RCC 7860 (cell line): ENCODE measurements at regions not wholly inside any gene's neighbourhood (a gene's known extent, or its start where the extent isn't known, plus 50 kb on each side); places are given as distances from the start of the nearest gene placed in this dataset.

Experiments
- DNase-seq: peaks from one replicate; pipeline ENCODE4 v3.0.0-alpha.2; 2015; ENCODE audit warnings: low spot score
- FAIRE-seq: peaks from 2 replicates; lab custom pipeline; 2012; peaks lifted over from hg19 to GRCh38; lab: Jason Lieb, UNC

- DNase-seq (no peak), FAIRE-seq (no peak)
Observed at GRCh38 chr13:33369073-33369472, 83.5 kb upstream of the STARD13 start.

- FAIRE-seq (no peak), DNase-seq (no peak)
Observed at GRCh38 chr13:33372251-33372919, 86.8 kb upstream of the STARD13 start.

- FAIRE-seq: no peak
- no peak for DNase-seq
Observed at GRCh38 chr13:33373624-33374023, 88.1 kb upstream of the STARD13 start.

DNA sequence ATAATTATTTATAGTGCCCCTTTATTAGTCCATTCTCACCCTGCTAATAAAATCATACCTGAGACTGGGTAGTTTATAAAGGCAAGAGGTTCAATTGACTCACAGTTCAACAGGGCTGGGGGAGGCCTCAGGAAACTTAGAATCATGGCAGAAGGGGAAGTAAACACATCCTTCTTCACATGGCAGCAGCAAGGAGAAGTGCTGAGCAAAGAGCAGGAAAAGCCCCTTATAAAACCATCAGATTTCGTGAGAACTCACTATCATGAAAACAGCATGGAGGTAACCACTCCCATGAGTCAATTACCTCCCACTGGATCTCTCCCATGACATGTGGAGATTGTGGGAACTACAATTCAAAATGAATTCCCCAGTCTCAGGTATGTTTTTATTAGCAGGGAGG is 89.9 kb upstream of the STARD13 start:
- DNase-seq (no peak), FAIRE-seq (no peak)

GRCh38 chr13:33376212-33376611 is 90.7 kb upstream of the STARD13 start:
- no peak for DNase-seq
- no peak for FAIRE-seq

- FAIRE-seq (no peak), DNase-seq (no peak)
Observed at GRCh38 chr13:33377411-33377810, 91.9 kb upstream of the STARD13 start.

GRCh38 chr13:33377825-33378224 is 92.3 kb upstream of the STARD13 start:
- DNase-seq (no peak), FAIRE-seq (no peak)

DNA sequence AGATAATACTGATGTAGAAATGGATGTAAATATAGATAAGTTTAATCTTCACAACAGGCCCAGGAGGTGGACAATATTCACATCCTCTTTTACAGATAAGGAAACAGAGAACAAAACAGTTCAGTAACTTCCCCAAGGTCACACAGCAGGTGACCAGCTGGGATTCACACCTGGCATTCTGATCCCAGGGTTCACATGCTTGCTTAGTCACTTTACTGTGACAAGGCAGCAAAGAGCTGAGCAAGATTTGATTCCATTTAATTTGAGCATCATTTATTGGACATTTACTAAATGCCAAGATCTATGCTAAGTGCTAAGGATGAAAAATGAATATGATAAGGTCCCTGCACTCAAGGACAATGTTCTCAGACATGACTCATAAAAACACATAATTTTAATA is 94.1 kb upstream of the STARD13 start:
- no peak for DNase-seq
- FAIRE-seq: no peak

- FAIRE-seq: no peak
- DNase-seq: no peak
Observed at GRCh38 chr13:33380487-33381079, 95.0 kb upstream of the STARD13 start.

- no peak for DNase-seq
- FAIRE-seq: no peak
Observed at GRCh38 chr13:33381180-33381579, 95.6 kb upstream of the STARD13 start.

- FAIRE-seq (no peak), DNase-seq (no peak)
Observed at GRCh38 chr13:33381906-33382305, 96.4 kb upstream of the STARD13 start.

GRCh38 chr13:33383724-33384577 is 98.4 kb upstream of the STARD13 start:
- FAIRE-seq (no peak), DNase-seq (no peak)

DNA sequence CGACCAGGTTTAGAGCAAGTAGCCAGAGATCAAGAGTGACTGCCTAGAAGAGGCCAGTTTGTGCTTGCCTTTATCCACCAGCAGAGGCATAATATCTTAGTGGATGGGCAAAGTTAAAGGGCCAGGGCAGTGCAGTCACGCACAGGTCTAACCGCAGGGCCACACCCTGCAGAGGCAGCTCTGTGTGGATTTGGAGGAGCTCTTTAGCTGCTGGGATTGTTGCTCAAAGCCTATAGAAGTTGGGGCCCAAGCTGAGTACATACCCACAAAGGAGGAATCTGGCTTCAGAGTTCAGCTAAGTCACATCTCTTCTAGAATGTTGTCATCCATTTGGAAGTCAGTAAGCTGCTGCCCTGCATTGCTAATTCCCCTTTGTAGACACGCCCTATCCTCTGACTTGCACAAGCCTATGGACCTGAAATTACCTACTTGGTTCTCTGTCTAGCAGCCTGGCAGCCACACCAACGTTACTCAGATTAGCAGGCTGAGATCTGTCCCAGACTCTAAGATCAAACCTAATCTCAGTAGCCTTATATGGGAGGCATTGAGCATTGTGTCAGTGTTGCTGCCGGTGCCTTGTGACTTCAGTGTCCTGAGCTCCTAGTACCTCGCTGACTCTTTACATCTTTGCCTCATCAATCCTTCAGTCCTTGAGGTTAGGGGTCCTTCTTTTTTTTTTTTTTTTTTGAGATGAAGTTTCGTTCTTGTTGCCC is 102.9 kb upstream of the STARD13 start:
- no peak for FAIRE-seq

GRCh38 chr13:33392794-33393405 is 107.3 kb upstream of the STARD13 start:
- FAIRE-seq (no peak), DNase-seq (no peak)

More for the DNA sequence above, 102.9 kb upstream of the STARD13 start:
- DNase-seq: no peak

DNA sequence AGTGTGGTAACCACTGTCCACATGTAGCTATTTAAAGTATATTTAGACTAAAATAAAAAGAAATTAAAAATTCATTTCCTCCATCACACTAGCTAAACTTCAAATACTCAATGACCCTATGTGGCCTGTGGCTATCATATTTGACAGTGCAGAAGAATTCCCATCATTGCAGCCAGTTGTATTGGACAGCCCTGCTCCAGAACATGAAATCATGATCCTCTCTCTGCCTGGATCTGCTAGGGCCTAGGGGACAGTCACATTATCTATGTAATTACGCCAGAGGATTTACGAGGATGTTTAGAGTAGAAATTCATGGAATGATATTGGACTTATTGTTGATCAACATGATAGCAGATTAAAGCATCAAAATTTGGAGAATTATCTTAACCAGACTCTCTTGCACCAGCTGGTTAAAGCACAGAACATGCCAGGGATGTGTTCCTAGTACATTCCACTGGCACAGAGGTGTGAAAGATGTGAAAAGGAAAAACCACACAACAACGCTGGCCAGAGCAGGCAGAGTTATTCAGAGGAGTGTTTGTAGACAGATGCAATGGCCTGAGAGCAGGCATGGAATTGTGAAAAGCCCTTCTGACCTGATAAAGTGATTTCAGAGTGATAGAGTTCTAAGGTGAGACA is 108.9 kb upstream of the STARD13 start:
- DNase-seq: no peak
- FAIRE-seq: no peak

DNA sequence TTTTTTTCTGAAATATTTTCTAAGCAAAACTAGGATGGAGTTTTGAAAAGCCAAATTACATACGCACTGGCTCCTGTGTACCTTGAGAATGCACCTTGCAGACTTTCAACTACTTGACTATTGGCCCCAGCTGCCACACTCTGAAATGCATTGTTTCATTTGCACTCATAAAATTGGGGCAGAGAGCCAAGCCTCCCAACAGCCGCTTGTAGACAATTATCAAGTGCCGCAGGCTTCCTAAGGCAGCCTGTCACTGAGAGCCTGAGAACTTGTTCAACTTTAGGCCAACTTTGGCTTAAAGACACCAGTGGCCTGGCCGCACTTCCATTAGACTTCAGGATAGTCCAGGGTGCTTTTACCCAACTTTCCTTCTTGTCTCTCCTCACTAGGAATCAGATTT is 115.7 kb upstream of the STARD13 start:
- DNase-seq (no peak), FAIRE-seq (no peak)

GRCh38 chr13:33402975-33403374 is 117.4 kb upstream of the STARD13 start:
- FAIRE-seq: no peak
- no peak for DNase-seq

GRCh38 chr13:33403807-33404362 is 118.3 kb upstream of the STARD13 start:
- FAIRE-seq (no peak), DNase-seq (no peak)

DNA sequence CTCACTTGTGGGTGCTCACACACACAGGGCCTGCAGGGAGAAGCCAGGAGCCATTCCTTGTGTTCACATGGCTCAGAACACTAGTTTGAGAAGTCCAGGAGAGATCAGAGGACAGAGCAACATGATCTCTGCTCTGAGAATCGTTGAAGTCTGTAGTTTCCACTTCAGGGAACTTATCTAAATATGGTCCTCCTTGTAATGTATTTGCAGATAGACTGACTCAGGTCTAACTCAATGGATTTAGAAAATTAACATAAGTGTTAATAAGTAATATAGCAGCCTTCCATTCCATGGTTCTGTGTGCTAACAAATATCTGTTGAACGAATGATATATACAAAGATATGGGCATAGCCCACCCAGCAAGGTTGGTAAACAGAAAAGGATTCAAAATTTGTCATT is 119.8 kb upstream of the STARD13 start:
- no peak for FAIRE-seq

More for the DNA sequence above, 119.8 kb upstream of the STARD13 start:
- no peak for DNase-seq
